Hepatocyte (in vitro differentiated cells): ENCODE measurements at regions not wholly inside any gene's neighbourhood (a gene's known extent, or its start where the extent isn't known, plus 50 kb on each side); places are given as distances from the start of the nearest gene placed in this dataset.

Source experiments
- DNase-seq: peaks from one replicate; pipeline ENCODE4 v3.0.0-alpha.2; 2016; ENCODE audit warnings: low spot score
- H2AFZ ChIP-seq: fragments of 200-600 bp; sonication (generic); 2 replicates; pipeline ENCODE4 v1.6.0; 2016; ENCODE audit warnings: antibody characterized with exemption, mild to moderate bottlenecking
- H3K27ac ChIP-seq: fragments of 200-600 bp; sonication (generic); 2 replicates; pipeline ENCODE4 v1.5.1; 2016; ENCODE audit warnings: mild to moderate bottlenecking
- H3K27me3 ChIP-seq: fragments of 200-600 bp; sonication (generic); 2 replicates; pipeline ENCODE4 v1.6.1; 2016
- H3K36me3 ChIP-seq: fragments of 200-600 bp; sonication (generic); replicated peaks from 2 replicates; pipeline ENCODE4 v1.5.1; 2016; ENCODE audit warnings: low read depth; ENCODE audit not compliant: insufficient read depth
- H3K4me1 ChIP-seq: fragments of 200-600 bp; sonication (generic); 2 replicates; pipeline ENCODE4 v1.5.1; 2016; ENCODE audit warnings: mild to moderate bottlenecking, moderate library complexity; ENCODE audit not compliant: insufficient read depth
- H3K4me2 ChIP-seq: fragments of 200-600 bp; sonication (generic); 2 replicates; pipeline ENCODE4 v1.6.0; 2016
- H3K4me3 ChIP-seq: fragments of 200-600 bp; sonication (generic); 2 replicates; pipeline ENCODE4 v1.5.1; 2016; ENCODE audit warnings: mild to moderate bottlenecking
- H3K79me2 ChIP-seq: fragments of 200-600 bp; sonication (generic); 2 replicates; pipeline ENCODE4 v1.6.0; 2017; ENCODE audit warnings: mild to moderate bottlenecking
- H3K9me2 ChIP-seq: fragments of 200-600 bp; sonication (generic); replicated peaks from 2 replicates; pipeline ENCODE4 v1.6.0; 2017; ENCODE audit warnings: mild to moderate bottlenecking; ENCODE audit not compliant: insufficient read depth
- H3K9me3 ChIP-seq: fragments of 200-600 bp; sonication (generic); 2 replicates; pipeline ENCODE4 v1.5.1; 2016; ENCODE audit warnings: low read depth, mild to moderate bottlenecking
- H4K20me1 ChIP-seq: fragments of 200-600 bp; sonication (generic); 2 replicates; pipeline ENCODE4 v1.6.0; 2016; ENCODE audit warnings: mild to moderate bottlenecking; ENCODE audit not compliant: insufficient read depth, poor library complexity, severe bottlenecking
- EZH2 ChIP-seq: fragments of 200-600 bp; sonication (generic); IDR thresholded peaks from 2 replicates; pipeline ENCODE4 v1.6.1; 2016; ENCODE audit warnings: antibody characterized with exemption, mild to moderate bottlenecking, borderline replicate concordance
- EZH2phosphoT487 ChIP-seq: fragments of 200-600 bp; sonication (generic); IDR thresholded peaks from one replicate; pipeline ENCODE4 v1.6.1; 2018; ENCODE audit warnings: antibody characterized with exemption, mild to moderate bottlenecking, low read depth, moderate library complexity; ENCODE audit not compliant: unreplicated experiment, severe bottlenecking
- WGBS: methylation state at CpG from one replicate; pipeline ENCODE4 v1.1.6; 2016; ENCODE audit warnings: low lambda C conversion rate; ENCODE audit errors: missing lambda C conversion rate; 5-methylcytosine and 5-hydroxymethylcytosine counted together
- TF ChIP-seq, protein P1 (sequence below): fragments of 200-600 bp; sonication (generic); IDR thresholded peaks from 2 replicates; pipeline ENCODE4 v1.5.1; 2016; ENCODE audit warnings: antibody characterized with exemption, mild to moderate bottlenecking; ENCODE audit not compliant: poor library complexity

GRCh38 chr7:80284855-80285254 lies 150.2 kb downstream of the GNAI1 start:
- Histone ChIP-seq H3K4me1 (no peaks in the 10 kb centered on the region), H3K4me3 (no peak overlapping the region), H3K27ac (no peak overlapping the region)

DNA sequence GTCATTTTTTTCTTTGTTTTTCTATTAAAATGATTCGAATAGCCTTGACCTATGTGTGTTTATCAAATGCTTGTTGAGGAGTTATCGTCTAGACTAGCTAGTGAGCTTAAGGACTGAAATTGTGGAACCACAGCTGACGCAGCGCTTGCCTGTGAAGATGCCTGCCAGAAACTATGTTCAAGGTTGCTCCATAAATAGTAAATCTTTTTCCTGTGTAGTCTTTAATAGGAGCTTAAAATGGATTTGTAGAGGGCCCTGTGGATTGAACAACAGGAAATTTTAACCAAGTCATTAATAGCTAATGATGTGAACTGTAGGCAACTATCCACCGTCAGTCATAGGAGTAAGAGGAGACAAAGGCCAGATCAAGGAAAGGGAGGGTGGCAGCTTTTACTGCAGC lies 145.1 kb downstream of the GNAI1 start:
- no peaks in the 10 kb centered on the region for H3K9me3 ChIP-seq
- TF ChIP-seq EZH2phosphoT487 (no peak), EZH2 (no peak)
- TF ChIP-seq, protein P1, sequence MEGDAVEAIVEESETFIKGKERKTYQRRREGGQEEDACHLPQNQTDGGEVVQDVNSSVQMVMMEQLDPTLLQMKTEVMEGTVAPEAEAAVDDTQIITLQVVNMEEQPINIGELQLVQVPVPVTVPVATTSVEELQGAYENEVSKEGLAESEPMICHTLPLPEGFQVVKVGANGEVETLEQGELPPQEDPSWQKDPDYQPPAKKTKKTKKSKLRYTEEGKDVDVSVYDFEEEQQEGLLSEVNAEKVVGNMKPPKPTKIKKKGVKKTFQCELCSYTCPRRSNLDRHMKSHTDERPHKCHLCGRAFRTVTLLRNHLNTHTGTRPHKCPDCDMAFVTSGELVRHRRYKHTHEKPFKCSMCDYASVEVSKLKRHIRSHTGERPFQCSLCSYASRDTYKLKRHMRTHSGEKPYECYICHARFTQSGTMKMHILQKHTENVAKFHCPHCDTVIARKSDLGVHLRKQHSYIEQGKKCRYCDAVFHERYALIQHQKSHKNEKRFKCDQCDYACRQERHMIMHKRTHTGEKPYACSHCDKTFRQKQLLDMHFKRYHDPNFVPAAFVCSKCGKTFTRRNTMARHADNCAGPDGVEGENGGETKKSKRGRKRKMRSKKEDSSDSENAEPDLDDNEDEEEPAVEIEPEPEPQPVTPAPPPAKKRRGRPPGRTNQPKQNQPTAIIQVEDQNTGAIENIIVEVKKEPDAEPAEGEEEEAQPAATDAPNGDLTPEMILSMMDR, result no peak
- H3K4me3 ChIP-seq, result no peak overlapping the region
- no peaks in the 10 kb centered on the region for H4K20me1 ChIP-seq
- H3K4me1 ChIP-seq, result peaks cover 27% of the 10 kb centered on the region
- no peaks in the 10 kb centered on the region for H3K79me2 ChIP-seq
- H3K4me2 ChIP-seq, result no peak overlapping the region
- H3K27me3 ChIP-seq, result no peaks in the 10 kb centered on the region
- no peak overlapping the region for H2AFZ ChIP-seq
- WGBS, result 48% methylated on average over 5 of the region's 5 CpGs
- H3K36me3 ChIP-seq, result no peaks in the 10 kb centered on the region
- peak; percentile 13 for DNase-seq
- peak overlapping the region; percentile 14 for H3K27ac ChIP-seq
- H3K9me2 ChIP-seq, result no peaks in the 10 kb centered on the region

More at GRCh38 chr7:80284855-80285254, 150.2 kb downstream of the GNAI1 start:
- peak; percentile 18 for DNase-seq
- H3K27me3 ChIP-seq, result no peaks in the 10 kb centered on the region
- no peak overlapping the region for H3K4me2 ChIP-seq
- no peaks in the 10 kb centered on the region for H3K36me3 ChIP-seq
- no peaks in the 10 kb centered on the region for H4K20me1 ChIP-seq
- H3K9me3 ChIP-seq, result no peaks in the 10 kb centered on the region
- H3K79me2 ChIP-seq, result no peaks in the 10 kb centered on the region
- no peak overlapping the region for H2AFZ ChIP-seq
- no peak for TF ChIP-seq EZH2phosphoT487
- TF ChIP-seq, protein P1, result no peak
- no peak for TF ChIP-seq EZH2
- H3K9me2 ChIP-seq, result no peaks in the 10 kb centered on the region

DNA sequence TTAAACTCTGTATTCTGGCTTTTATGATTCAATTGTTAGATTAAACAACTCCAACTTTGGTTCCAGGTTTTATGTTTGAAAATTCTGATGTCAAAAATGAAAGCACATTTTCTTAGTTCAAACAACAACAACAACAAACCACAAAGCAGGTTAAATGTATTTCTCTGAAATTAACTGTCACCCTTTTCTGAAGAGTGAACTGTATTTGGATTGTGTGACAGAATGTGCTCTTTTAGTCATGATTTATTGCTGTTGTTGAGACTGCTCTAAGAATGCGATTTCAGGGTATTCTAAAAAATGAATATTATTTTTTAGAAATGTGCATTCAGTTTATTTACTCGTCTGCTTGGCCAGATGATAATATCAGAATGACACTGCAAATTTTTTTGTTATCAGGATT lies 144.1 kb downstream of the GNAI1 start:
- Histone ChIP-seq H3K4me3 (no peak overlapping the region), H3K27me3 (no peaks in the 10 kb centered on the region), H3K9me2 (no peaks in the 10 kb centered on the region), H3K27ac (peak overlapping the region; percentile 54), H3K9me3 (no peaks in the 10 kb centered on the region), H2AFZ (no peak overlapping the region), H3K36me3 (no peaks in the 10 kb centered on the region), H3K79me2 (no peaks in the 10 kb centered on the region), H3K4me1 (peaks cover 27% of the 10 kb centered on the region), H4K20me1 (no peaks in the 10 kb centered on the region), H3K4me2 (peak overlapping the region; percentile 30)
- no peak for TF ChIP-seq EZH2
- 88% methylated on average over 2 of the region's 2 CpGs for WGBS
- DNase-seq, result no peak

DNA sequence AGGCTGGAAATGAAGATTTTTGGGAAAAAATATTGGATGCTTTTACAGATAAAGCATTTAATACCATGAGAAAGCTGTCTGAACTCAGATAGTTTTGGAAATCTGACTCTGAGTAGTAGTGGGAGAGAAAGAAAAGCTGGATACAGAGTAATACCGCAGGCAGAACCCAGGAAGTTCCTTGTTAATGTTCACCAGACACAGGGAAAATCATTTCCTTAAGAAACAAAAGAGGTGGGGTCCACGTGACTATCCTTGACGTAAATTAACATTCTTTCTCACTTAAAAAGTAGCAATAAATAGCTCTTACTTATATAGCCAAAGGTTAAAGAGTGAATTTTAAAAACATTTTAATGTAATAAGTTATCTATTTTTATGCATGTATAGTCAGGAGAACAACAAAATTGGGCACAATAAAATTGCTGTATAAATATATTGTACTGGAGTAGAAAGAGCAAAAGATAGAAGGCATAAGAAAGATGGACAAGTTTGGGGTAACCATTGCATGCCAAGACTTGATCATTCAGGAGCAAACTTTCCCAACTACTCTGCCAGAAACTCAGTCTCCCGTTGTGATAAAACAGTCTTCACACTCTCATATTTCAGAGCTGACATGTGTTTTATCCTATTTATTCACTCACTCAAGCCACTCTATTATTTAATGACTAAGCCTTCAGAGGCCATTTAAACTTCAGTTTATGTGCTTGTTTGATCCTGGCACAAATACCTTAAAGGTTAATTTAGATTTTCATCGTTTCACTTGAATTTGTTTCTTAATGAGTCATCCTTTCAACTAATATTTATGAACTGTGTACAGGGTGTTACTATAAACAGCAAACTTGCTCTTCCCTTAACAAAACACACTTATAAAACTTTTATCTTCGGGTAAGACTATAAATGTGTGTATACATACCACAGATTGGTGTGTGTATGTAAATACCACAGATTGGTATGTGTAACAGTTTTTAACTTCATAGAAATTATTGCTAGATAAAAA lies 143.1 kb downstream of the GNAI1 start:
- peak overlapping the region; percentile 30 for H3K4me2 ChIP-seq
- no peaks in the 10 kb centered on the region for H3K9me3 ChIP-seq
- TF ChIP-seq, protein P1, result no peak
- TF ChIP-seq EZH2phosphoT487, result no peak
- TF ChIP-seq EZH2, result no peak
- no peak overlapping the region for H2AFZ ChIP-seq
- 15% methylated on average over 6 of the region's 6 CpGs for WGBS
- no peaks in the 10 kb centered on the region for H3K79me2 ChIP-seq
- H3K4me1 ChIP-seq, result peaks cover 27% of the 10 kb centered on the region
- H3K36me3 ChIP-seq, result no peaks in the 10 kb centered on the region
- H4K20me1 ChIP-seq, result no peaks in the 10 kb centered on the region
- no peaks in the 10 kb centered on the region for H3K27me3 ChIP-seq
- no peaks in the 10 kb centered on the region for H3K9me2 ChIP-seq
- peak; percentile 57 for DNase-seq
- H3K27ac ChIP-seq, result peak overlapping the region; percentile 54
- no peak overlapping the region for H3K4me3 ChIP-seq
